Pancreas (tissue), 10 donors: ENCODE measurements at regions not wholly inside any gene's neighbourhood (a gene's known extent, or its start where the extent isn't known, plus 50 kb on each side); places are given as distances from the start of the nearest gene placed in this dataset.

Experiments
- ATAC-seq, 4 donors: fragments of 200-7000 bp; cut with Tn5 transposase; one replicate each; pipeline versions ENCODE4 v1.8.0 to v1.9.1; 2020; ENCODE audit warnings: mild to moderate bottlenecking in 4 of 4, moderate library complexity in 4 of 4
- DNase-seq, 6 donors: peaks; one replicate each; pipeline ENCODE4 v3.0.0-alpha.2; 2020
- FAIRE-seq: peaks from 2 replicates; lab custom pipeline; 2012; peaks lifted over from hg19 to GRCh38; lab: Jason Lieb, UNC
- H3K27ac ChIP-seq, 4 donors: fragments of 200-600 bp; sonication (generic); 1 replicate in 3 of 4; 2 replicates in 1 of 4; pipeline versions ENCODE4 v1.5.0 to v1.8.0; 2020
- H3K27me3 ChIP-seq, 4 donors: fragments of 200-600 bp; one replicate each; pipeline ENCODE4 v1.8.0; 2021
- H3K36me3 ChIP-seq, 3 donors: fragments of 200-600 bp; sonication (generic) in 1 of 3; one replicate each; pipeline versions ENCODE4 v1.5.0 to v1.8.0; 2020 to 2021
- H3K4me1 ChIP-seq, 3 donors: fragments of 200-600 bp; one replicate each; pipeline ENCODE4 v1.8.0; 2021
- H3K4me3 ChIP-seq, 4 donors: fragments of 200-600 bp; sonication (generic) in 2 of 4; one replicate each; pipeline versions ENCODE4 v1.5.0 to v1.8.0; 2020 to 2021
- H3K9me3 ChIP-seq, 4 donors: fragments of 200-600 bp; one replicate each; pipeline ENCODE4 v1.8.0; 2021
- WGBS, 2 donors: extraction: QIAGEN DNeasy Blood & Tissue Kit; methylation state at CpG; one replicate each; pipeline ENCODE4 v1.1.7; 2013; 5-methylcytosine and 5-hydroxymethylcytosine counted together
- intact Hi-C, 3 donors: fragments of 100-400 bp; cut with DNase I; formaldehyde crosslinking; loops; one replicate each; pipeline versions ENCODE4 v1.11.1 to v1.14.2; 2022
- TF ChIP-seq, protein P1 (sequence below), 4 donors: fragments of 200-600 bp; sonication (generic) in 3 of 4; IDR thresholded peaks; one replicate each; pipeline versions ENCODE4 v1.5.0 to v1.8.0; 2021; ENCODE audit warnings: antibody characterized with exemption in 4 of 4
- donor health status: healthy with polysubstance abuse.
- donor health status: DM: no; HTN: no; CAD: no; lungs with moderate emphysema.
- donor health status: DM: no; HTN: no; CAD: no.
- donor health status: control.
- donor health status: control.
- donor health status: Bipolar disorder and iron deficiency.
- donor health status: DM: yes; HTN: yes; CAD: no.
- donor health status: DM: no; HTN: no; CAD: no.
- donor health status: DM: no; HTN: no; CAD: no.
- donor health status: DM: yes; HTN: yes; CAD: no.

GRCh38 chr18:63063171-63063570 lies 256.4 kb downstream of the BCL2 start:
- Histone ChIP-seq H3K27me3 (no peaks in the 10 kb centered on the region), H3K36me3 (no peaks in the 10 kb centered on the region), H3K4me3 (no peak overlapping the region), H3K9me3 (no peaks in the 10 kb centered on the region), H3K4me1 (no peaks in the 10 kb centered on the region), H3K27ac (no peak overlapping the region)
- DNase-seq (no peak), ATAC-seq (no peak), FAIRE-seq (no peak)
- TF ChIP-seq, protein P1, sequence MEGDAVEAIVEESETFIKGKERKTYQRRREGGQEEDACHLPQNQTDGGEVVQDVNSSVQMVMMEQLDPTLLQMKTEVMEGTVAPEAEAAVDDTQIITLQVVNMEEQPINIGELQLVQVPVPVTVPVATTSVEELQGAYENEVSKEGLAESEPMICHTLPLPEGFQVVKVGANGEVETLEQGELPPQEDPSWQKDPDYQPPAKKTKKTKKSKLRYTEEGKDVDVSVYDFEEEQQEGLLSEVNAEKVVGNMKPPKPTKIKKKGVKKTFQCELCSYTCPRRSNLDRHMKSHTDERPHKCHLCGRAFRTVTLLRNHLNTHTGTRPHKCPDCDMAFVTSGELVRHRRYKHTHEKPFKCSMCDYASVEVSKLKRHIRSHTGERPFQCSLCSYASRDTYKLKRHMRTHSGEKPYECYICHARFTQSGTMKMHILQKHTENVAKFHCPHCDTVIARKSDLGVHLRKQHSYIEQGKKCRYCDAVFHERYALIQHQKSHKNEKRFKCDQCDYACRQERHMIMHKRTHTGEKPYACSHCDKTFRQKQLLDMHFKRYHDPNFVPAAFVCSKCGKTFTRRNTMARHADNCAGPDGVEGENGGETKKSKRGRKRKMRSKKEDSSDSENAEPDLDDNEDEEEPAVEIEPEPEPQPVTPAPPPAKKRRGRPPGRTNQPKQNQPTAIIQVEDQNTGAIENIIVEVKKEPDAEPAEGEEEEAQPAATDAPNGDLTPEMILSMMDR (IDR thresholded peaks at IDR 0.05), result no peak
- WGBS, 2 donors, result 73 to 76% methylated on average over 10 of the region's 10 CpGs
- intact Hi-C loops, result no loop called here

DNA sequence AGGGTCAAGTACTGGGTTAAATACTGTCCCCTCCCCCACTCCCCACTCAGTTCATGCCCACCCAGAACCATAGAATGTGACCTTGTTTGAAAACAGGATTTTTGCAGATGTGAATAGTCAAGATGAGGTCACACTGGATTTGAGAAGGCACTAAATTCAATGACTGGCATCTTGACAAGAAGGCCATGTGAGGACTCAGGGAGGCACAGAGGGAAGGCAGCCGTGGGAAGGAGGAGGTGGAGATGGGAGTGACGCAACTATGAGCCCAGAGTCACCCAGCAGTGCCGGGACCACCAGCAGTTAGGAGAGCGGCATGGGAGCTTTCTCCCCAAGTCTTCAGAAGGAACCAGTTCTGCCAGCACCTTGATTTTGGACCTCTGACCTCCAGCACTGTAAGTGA lies 257.3 kb downstream of the BCL2 start:
- FAIRE-seq (no peak), ATAC-seq (no peak), DNase-seq (no peak)
- no peaks in the 10 kb centered on the region for H3K36me3 ChIP-seq
- no peaks in the 10 kb centered on the region for H3K27me3 ChIP-seq
- H3K4me3 ChIP-seq, result no peak overlapping the region
- TF ChIP-seq, protein P1 (IDR thresholded peaks at IDR 0.05), result no peak
- intact Hi-C loops, result no loop called here
- no peaks in the 10 kb centered on the region for H3K4me1 ChIP-seq
- no peak overlapping the region for H3K27ac ChIP-seq
- H3K9me3 ChIP-seq, result no peaks in the 10 kb centered on the region
- 73 to 78% methylated on average over 4 of the region's 4 CpGs for WGBS, 2 donors

- intact Hi-C loops, result no loop called here
- TF ChIP-seq, protein P1 (IDR thresholded peaks at IDR 0.05), result no peak
- no peak for DNase-seq
- FAIRE-seq, result no peak
- H3K4me3 ChIP-seq, result no peak overlapping the region
- WGBS, 2 donors, result 72 to 74% methylated on average over 6 of the region's 6 CpGs
- H3K4me1 ChIP-seq, result no peaks in the 10 kb centered on the region
- no peaks in the 10 kb centered on the region for H3K27me3 ChIP-seq
- no peaks in the 10 kb centered on the region for H3K9me3 ChIP-seq
- no peak for ATAC-seq
- no peaks in the 10 kb centered on the region for H3K36me3 ChIP-seq
- no peak overlapping the region for H3K27ac ChIP-seq
Observed at GRCh38 chr18:63061303-63061702, 258.3 kb downstream of the BCL2 start.

DNA sequence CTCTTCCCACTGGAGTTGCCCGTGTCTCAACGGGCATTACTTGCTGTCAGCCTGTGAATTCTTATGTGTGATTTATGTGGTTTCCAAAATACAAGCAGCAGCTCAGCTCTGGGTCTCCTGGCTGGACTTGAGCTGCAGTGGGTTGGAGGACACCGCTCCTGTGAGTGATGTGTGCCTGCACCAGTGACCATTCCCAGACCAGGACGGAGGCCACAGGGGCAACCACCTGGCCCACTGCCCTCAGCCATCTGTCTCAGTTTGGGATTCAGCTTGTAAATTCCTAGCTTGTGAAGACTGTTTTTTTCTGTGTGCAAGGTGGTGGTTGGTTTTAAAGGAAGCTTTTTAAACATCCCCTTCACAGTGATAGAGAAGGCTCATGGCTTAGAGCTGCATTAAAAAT lies 261.0 kb downstream of the BCL2 start:
- WGBS, 2 donors, result 33 to 37% methylated on average over 4 of the region's 4 CpGs
- no peak for DNase-seq
- ATAC-seq, result no peak
- H3K27ac ChIP-seq, result no peak overlapping the region
- FAIRE-seq, result no peak
- H3K4me1 ChIP-seq, result no peaks in the 10 kb centered on the region
- H3K9me3 ChIP-seq, result no peaks in the 10 kb centered on the region
- TF ChIP-seq, protein P1 (IDR thresholded peaks at IDR 0.05), result no peak
- no peaks in the 10 kb centered on the region for H3K27me3 ChIP-seq
- no peak overlapping the region for H3K4me3 ChIP-seq
- intact Hi-C loops, result no loop called here
- H3K36me3 ChIP-seq, result no peaks in the 10 kb centered on the region

DNA sequence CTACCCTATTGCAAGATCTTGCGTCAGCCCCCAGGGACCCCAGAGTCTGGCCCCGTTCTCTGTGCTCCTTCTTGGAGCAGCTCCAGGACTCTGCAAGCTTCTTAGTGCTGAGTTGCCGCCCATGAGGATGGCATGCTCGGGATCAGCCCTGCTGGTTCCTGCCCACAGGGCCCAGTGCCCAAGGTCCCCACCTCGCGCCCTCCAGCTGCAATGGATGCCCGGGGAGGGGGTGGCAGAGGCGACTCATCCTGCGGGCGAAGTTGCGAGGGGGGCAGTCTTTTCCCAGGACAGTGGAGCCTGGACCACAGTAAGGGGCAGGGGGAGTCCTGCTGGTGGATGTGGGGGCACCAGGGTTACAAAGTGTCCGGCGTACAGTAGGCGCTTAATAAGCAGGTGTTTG lies 261.9 kb downstream of the BCL2 start:
- ATAC-seq (no peak), DNase-seq (peak in 1 of 6 donors; percentile 60), FAIRE-seq (no peak)
- H3K9me3 ChIP-seq, result no peaks in the 10 kb centered on the region
- TF ChIP-seq, protein P1 (IDR thresholded peaks at IDR 0.05), result no peak
- no peak overlapping the region for H3K4me3 ChIP-seq
- no peak overlapping the region for H3K27ac ChIP-seq
- H3K27me3 ChIP-seq, result no peaks in the 10 kb centered on the region
- H3K4me1 ChIP-seq, result no peaks in the 10 kb centered on the region
- intact Hi-C loops, result no loop called here
- no peaks in the 10 kb centered on the region for H3K36me3 ChIP-seq
- WGBS, 2 donors, result 85 to 90% methylated on average over 14 of the region's 14 CpGs
